Kidney (tissue), 13 donors: ENCODE measurements at regions not wholly inside any gene's neighbourhood (a gene's known extent, or its start where the extent isn't known, plus 50 kb on each side); places are given as distances from the start of the nearest gene placed in this dataset.

ENCODE experiments used
- DNase-seq, 5 donors: peaks; one replicate each; pipeline ENCODE4 v3.0.0-alpha.2; 2013 to 2020
- FAIRE-seq: peaks from 2 replicates; lab custom pipeline; 2012; peaks lifted over from hg19 to GRCh38; lab: Jason Lieb, UNC
- H3K27ac ChIP-seq, 2 donors: one replicate each; pipeline ENCODE4 v1.7.0; 2013; ENCODE audit warnings: low read depth in 2 of 2, low read length in 2 of 2, inconsistent platforms in 1 of 2
- H3K27me3 ChIP-seq: one replicate; pipeline ENCODE4 v1.7.1; 2013; ENCODE audit warnings: low read length, inconsistent platforms; ENCODE audit not compliant: control insufficient read depth, insufficient read depth
- H3K36me3 ChIP-seq, 3 donors: one replicate each; pipeline versions ENCODE4 v1.7.0 to v1.7.1; 2013; ENCODE audit warnings: low read length in 3 of 3, control low read depth in 1 of 3, inconsistent platforms in 1 of 3; ENCODE audit not compliant: insufficient read depth in 3 of 3, control insufficient read depth in 2 of 3
- H3K4me1 ChIP-seq, 3 donors: one replicate each; pipeline versions ENCODE4 v1.7.0 to v1.7.1; 2013; ENCODE audit warnings: low read length in 3 of 3, inconsistent platforms in 1 of 3, low read depth in 1 of 3; ENCODE audit not compliant: control insufficient read depth in 2 of 3, insufficient read depth in 2 of 3
- H3K4me3 ChIP-seq, 3 donors: one replicate each; pipeline versions ENCODE4 v1.7.0 to v1.8.1; 2013; ENCODE audit warnings: low read length in 3 of 3, control low read depth in 1 of 3, inconsistent platforms in 1 of 3
- H3K9ac ChIP-seq, 3 donors: one replicate each; pipeline versions ENCODE4 v1.7.0 to v1.7.1; 2013; ENCODE audit warnings: low read length in 3 of 3, control low read depth in 1 of 3, inconsistent platforms in 1 of 3
- H3K9me3 ChIP-seq, 3 donors: one replicate each; pipeline versions ENCODE4 v1.7.0 to v1.7.1; 2013; ENCODE audit warnings: low read length in 3 of 3, control low read depth in 1 of 3, inconsistent platforms in 1 of 3; ENCODE audit not compliant: control insufficient read depth in 2 of 3, insufficient read depth in 1 of 3
- intact Hi-C: fragments of 100-400 bp; cut with DNase I; formaldehyde crosslinking; loops from one replicate; pipeline ENCODE4 v1.11.1; 2022
- TF ChIP-seq, protein P1 (sequence below): IDR thresholded peaks from 3 replicates; pipeline ENCODE4 v1.5.1; 2012; ENCODE audit warnings: mild to moderate bottlenecking, moderate library complexity, borderline replicate concordance; ENCODE audit not compliant: insufficient read depth; ENCODE audit errors: extremely low read depth
- donor health status: control.
- donor health status: control.
- donor health status: control.
- donor health status: control.
- donor health status: control.
- donor health status: DM: yes; HTN: yes; CAD: no.
- donor health status: Normal renal cell carcinoma (clear cell type).

DNA sequence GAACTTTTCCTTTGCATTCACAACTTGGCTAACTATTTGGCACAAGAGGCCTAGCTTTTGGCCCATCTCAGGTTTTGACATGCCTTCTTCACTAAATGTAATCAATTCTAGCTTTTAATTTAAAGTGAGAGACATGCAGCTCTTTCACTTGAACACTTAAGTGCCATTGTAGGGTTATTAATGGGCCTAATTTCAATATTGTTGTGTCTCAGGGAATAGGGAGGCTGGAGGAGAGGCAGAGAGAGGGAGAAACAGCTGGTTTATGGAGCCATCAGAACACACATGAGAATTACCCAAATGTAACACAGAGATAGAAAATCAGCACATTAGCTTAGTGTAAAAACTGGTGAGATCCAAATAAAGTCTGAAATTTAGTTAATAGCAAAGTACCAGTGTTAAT lies 157.4 kb downstream of the RPAP3 start:
- Histone ChIP-seq H3K27ac (no peak overlapping the region), H3K4me3 (no peak overlapping the region), H3K9me3 (peaks cover 0 to 5% (median 1%) of the 10 kb centered on the region in 3 donors), H3K9ac (no peak overlapping the region), H3K4me1 (no peaks in the 10 kb centered on the region), H3K36me3 (no peaks in the 10 kb centered on the region), H3K27me3 (no peaks in the 10 kb centered on the region)
- DNase-seq (no peak), FAIRE-seq (no peak)
- intact Hi-C loops = no loop called here
- TF ChIP-seq, protein P1, sequence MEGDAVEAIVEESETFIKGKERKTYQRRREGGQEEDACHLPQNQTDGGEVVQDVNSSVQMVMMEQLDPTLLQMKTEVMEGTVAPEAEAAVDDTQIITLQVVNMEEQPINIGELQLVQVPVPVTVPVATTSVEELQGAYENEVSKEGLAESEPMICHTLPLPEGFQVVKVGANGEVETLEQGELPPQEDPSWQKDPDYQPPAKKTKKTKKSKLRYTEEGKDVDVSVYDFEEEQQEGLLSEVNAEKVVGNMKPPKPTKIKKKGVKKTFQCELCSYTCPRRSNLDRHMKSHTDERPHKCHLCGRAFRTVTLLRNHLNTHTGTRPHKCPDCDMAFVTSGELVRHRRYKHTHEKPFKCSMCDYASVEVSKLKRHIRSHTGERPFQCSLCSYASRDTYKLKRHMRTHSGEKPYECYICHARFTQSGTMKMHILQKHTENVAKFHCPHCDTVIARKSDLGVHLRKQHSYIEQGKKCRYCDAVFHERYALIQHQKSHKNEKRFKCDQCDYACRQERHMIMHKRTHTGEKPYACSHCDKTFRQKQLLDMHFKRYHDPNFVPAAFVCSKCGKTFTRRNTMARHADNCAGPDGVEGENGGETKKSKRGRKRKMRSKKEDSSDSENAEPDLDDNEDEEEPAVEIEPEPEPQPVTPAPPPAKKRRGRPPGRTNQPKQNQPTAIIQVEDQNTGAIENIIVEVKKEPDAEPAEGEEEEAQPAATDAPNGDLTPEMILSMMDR = no peak

DNA sequence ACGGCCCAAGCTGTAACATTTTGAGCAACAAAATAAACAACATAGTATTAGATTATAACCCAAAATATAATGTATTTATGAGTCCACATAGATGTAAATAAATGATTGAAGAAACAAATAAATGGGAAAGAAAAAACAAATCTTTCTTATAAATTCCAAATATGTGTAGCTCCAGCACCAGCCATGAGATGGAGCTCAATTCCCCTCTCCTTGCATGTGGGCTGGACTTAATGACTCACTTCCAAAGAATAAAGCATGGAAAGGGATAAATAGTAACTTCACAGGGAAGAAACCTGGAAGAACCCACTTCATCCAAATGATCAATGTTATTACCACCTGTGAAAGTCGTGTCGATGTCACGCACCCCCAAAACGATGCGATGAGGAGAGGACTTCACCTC lies 158.8 kb downstream of the RPAP3 start:
- Histone ChIP-seq H3K27me3 (no peaks in the 10 kb centered on the region), H3K4me3 (no peak overlapping the region), H3K9me3 (no peaks in the 10 kb centered on the region), H3K27ac (no peak overlapping the region), H3K36me3 (no peaks in the 10 kb centered on the region), H3K9ac (no peak overlapping the region), H3K4me1 (no peaks in the 10 kb centered on the region)
- TF ChIP-seq, protein P1 = no peak
- no peak for FAIRE-seq
- intact Hi-C loops = no loop called here
- no peak for DNase-seq

DNA sequence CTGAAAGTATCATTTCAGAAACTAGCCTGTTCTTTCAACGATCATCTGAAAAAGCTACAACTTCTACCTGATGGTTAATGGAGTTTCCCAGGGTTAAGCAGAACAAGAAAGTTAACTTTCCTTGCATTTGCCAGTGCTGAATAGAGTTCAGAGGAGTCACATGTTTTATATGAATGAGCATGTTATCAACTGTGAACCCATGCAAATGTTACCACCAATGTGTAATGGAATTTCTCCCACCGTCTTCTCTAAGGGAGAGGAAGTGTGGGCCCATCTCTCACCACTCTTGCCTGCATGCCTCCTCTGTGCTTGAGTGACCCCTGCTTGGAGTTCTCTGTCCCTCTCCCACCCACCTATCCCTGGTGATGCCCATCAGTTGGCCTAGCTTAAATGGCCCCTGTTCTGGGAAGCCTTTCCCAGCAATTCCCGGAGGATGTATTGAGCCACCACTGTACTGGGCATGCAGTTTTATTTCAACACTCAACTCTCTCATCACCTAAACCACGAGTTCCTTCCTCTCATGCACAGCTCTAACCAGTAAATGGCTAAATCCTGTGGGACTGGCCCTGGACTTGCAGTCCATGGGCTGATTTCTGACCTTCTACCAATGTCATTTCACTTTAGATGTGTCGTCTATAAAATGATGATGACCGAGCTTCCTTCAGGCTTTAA lies 159.8 kb downstream of the RPAP3 start:
- Histone ChIP-seq H3K4me1 (no peaks in the 10 kb centered on the region), H3K27ac (no peak overlapping the region), H3K9me3 (no peaks in the 10 kb centered on the region), H3K9ac (no peak overlapping the region), H3K27me3 (no peaks in the 10 kb centered on the region), H3K4me3 (no peak overlapping the region), H3K36me3 (no peaks in the 10 kb centered on the region)
- DNase-seq = no peak
- TF ChIP-seq, protein P1 = no peak
- no peak for FAIRE-seq
- intact Hi-C loops = no loop called here

DNA sequence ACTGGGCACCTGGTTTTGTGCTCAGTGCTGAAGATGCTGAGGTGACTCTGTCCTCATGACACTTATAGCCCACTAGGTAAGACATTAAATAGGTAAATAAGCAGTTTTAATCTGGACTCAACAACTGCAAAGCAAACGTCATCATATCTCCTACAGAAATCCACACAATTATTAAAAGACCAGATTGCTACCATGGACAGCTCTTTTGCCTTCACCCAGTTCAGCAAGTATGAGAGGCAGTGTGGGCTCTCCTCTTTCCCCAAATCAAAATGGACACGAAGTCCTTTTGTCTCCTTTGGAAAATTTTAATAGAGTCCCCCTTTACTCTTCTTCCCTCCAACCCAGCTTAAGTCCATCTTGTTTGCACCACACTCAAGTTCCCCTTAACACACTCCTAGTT lies 171.1 kb downstream of the RPAP3 start:
- no peaks in the 10 kb centered on the region for H3K36me3 ChIP-seq
- DNase-seq (peak in 2 of 5 donors; percentile 12 to 32), FAIRE-seq (no peak)
- no peaks in the 10 kb centered on the region for H3K4me1 ChIP-seq
- TF ChIP-seq, protein P1 = no peak
- H3K9ac ChIP-seq = no peak overlapping the region
- peaks cover 0 to 3% (median 0%) of the 10 kb centered on the region in 3 donors for H3K9me3 ChIP-seq
- H3K27ac ChIP-seq = no peak overlapping the region
- intact Hi-C loops = no loop called here
- H3K4me3 ChIP-seq = no peak overlapping the region
- no peaks in the 10 kb centered on the region for H3K27me3 ChIP-seq
